ENCODE measurements at regions not wholly inside any gene's neighbourhood (a gene's known extent, or its start where the extent isn't known, plus 50 kb on each side); places are given as distances from the start of the nearest gene placed in this dataset.

- no peak for DNase-seq
These were observed 77.8 kb downstream of the PDGFA start for GRCh38 chr7:441684-442421.

- DNase-seq = no peak
These were observed 77.2 kb downstream of the PDGFA start for GRCh38 chr7:442457-442856.

GRCh38 chr7:443279-443833, 76.3 kb downstream of the PDGFA start:
- no peak for DNase-seq

- no peak for DNase-seq
These were observed 75.0 kb downstream of the PDGFA start for GRCh38 chr7:444606-445005.

GRCh38 chr7:445020-445419, 74.6 kb downstream of the PDGFA start:
- DNase-seq = no peak

GRCh38 chr7:445563-446288, 73.9 kb downstream of the PDGFA start:
- DNase-seq = no peak

GRCh38 chr7:446289-446935, 73.2 kb downstream of the PDGFA start:
- no peak for DNase-seq

All from stimulated activated CD4-positive, alpha-beta T cell treated with anti-CD3 and anti-CD28 coated beads, Interleukin-4, amount 100 ng/mL, for 4 hours (primary cell).